GM21786 (cell line): ENCODE measurements at regions not wholly inside any gene's neighbourhood (a gene's known extent, or its start where the extent isn't known, plus 50 kb on each side); places are given as distances from the start of the nearest gene placed in this dataset.
"Not testable (repeated sequence)": the region's sequence is repeated elsewhere in the genome, so short reads cannot be mapped to it uniquely, and the experiment has no call there.

Experiments used
- ATAC-seq: cut with Tn5 transposase; IDR thresholded peaks from one replicate; pipeline ENCODE4 v1.9.1; 2021; ENCODE audit not compliant: unreplicated experiment

DNA sequence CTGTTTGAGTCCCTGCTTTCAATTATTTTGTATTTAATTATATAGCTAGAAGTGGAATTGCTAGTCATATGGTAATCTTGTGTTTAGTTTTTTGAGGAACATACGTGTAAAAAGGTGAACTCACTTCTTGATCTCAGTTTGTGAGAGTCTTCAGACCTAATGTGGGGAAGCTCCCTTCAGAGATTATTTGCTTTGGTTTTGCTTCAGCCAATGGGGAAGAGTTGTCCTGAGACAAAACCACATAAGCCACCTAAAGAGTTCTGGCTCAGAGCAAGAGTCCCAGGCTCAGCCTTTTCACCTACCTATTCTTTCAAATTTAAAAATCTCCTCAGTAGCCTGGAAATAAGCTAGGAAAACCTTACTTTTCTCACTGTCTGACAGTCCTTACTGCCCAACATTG lies 138.4 kb downstream of the UCK2 start:
- no peak for ATAC-seq

DNA sequence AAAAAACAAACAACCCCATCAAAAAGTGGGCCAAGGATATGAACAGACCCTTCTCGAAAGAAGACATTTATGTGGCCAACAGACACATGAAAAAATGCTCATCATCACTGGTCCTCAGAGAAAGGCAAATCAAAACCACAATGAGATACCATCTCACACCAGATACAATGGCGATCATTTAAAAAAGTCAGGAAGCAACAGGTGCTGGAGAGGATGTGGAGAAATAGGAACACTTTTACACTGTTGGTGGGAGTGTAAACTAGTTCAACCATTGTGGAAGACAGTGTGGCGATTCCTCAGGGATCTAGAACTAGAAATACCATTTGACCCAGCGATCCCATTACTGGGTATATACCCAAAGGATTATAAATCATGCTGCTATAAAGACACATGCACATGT lies 142.0 kb downstream of the UCK2 start:
- ATAC-seq: not testable (repeated sequence)

DNA sequence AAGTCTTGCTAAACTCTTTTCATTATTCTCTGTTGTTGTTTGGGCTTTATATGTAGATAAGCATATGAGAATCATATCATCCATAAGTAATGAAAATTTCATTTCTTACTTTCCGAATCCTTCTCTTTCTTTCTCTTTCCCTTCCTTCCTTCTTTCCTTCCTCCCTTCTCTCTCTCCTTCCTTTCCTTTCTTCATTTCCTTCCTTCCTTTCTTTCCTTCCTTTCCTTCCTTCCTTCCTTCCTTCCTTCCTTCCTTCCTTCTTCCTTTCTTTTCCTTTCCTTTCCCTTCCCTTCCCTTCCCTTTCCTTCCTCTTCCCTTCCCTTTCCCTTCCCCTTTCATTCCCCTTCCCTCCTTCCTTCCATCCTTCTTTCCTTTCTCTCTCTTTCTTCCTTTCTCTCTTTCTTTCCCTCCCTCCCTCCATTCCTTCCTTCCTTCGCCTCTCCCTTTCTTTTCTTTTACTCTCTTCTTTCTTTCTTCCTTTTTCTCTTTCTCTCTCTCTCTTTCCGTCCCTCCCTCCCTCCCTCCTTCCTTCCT lies 147.3 kb downstream of the UCK2 start:
- ATAC-seq: no peak

DNA sequence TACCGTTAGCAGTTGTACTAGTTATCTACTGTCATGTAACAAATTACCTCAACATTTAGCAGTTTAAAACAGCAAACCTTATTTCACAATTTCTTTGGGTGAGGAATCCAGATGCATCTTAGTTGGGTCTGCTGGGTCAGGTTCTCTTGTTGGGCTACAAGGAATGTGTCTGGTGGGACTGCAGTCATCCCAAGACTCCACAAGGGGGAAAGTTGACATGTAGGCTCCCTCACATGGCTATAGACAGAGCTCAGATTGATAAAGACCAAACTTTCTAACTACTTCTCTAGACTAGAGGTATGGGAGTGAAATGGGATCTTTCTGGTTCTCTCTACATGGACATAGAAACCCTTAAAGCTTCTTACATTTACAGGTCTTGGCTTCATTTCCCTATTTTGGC lies 160.9 kb downstream of the UCK2 start:
- no peak for ATAC-seq

DNA sequence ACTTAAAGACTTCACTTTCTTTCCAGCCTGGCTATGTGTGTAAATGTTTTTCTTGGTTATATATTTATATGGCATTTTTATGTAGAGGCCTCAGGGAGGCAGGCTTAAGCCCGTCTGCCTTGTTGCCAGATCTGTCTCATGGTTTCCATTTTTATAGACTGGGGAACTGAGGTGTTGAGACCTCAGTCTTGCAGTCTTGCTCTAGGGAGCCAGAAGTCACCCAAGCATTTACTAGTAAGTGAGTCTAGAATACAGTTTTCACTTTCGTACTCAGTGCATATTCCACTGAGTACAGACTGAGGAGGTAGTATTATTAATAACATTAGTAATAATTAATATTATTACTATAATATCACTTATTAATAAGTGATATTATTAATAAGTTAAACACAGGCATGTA lies 161.4 kb downstream of the UCK2 start:
- ATAC-seq: peak; percentile 56

DNA sequence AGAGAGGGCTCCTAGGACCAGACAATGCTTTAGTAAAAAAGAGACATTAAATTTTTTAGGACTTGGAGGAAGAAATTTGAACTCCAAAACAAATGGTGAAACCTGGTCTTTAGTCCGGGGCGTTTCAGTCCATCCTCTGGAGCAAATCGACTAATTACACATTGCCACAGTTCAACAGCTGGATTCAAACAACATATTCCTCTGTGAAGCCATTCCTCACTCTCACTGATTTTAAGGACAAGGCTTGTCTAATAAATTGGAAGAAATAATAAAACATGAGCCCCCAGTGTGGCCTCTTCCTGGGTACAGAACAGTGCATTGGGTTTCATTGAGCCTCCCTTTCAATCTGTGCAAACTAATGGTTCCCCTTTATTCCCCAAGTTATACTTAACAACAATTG lies 165.1 kb downstream of the UCK2 start:
- ATAC-seq: no peak

DNA sequence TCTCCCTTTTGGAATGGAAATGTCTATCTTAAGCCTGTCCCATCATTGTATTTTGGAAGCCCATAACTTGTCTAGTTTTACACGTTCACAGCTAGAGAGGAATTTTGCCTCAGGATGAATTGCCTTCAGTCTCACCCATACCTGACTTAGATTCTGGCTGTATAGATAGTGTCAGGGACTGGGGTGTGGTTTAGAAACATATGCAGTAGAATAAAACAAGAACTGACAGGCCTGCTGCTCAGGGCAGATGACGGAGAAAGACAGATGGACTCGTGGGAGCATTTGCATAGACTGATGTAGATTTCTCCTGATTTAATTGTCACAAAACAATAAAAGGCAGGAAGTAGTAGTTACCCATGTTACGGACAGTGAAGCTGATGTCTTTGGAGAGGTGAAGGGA lies 166.7 kb downstream of the UCK2 start:
- no peak for ATAC-seq

DNA sequence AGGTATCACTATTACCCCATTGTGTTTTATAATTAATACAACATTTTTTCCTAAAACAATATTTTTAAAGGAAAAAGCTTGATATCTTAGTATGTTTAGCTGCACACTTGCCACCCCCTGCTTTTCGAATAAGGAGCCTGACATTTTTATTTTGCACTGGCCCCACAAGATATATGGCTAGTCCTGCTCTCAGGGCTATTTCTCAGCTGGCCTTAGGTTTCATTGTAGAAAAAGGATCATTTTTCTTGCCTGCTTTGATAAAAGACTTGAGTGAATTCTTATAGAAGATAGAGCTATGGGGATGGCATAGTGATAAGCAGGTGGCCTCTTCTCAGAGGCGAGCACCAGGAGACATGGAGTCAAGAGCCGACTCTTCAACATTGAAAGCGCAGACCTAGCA lies 167.0 kb downstream of the FAM78B start:
- no peak for ATAC-seq

DNA sequence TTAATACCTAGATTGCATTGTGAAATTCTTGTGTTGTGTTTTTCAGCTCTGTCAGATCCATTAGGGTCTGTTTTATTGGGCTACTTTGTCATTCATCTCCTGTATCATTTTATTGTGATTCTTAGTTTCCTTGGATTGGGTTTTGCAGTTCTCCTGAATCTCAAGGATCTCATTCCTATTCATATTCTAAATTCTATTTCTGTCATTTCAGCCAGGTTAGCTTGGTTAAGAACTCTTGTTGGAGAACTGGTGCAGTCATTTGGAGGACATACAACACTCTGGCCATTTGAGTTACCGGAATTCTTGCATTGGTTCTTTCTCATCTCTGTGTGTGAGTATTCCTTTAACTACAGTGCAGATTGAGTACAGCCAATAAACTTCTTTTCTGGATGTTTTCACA lies 159.6 kb downstream of the FAM78B start:
- ATAC-seq: no peak

DNA sequence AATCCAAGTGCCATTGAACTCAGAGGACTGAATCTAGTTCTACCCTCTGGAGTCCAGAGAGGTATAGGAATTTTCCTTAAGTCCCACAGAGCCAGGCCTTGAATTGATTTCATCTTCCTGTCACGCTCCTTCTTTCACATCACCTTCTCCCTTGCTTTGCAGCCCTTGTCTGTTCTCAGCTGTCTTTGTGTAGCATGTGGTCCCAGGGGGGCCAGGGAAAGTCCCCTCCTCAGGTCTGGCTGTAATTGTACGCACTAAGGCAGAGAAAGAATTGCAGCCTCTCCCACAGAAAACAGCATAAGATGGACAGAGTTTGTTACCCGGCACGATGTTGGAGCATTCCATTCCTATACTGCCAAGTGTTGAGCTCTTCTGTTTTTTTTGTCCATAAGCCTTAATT lies 153.6 kb downstream of the FAM78B start:
- ATAC-seq: no peak

DNA sequence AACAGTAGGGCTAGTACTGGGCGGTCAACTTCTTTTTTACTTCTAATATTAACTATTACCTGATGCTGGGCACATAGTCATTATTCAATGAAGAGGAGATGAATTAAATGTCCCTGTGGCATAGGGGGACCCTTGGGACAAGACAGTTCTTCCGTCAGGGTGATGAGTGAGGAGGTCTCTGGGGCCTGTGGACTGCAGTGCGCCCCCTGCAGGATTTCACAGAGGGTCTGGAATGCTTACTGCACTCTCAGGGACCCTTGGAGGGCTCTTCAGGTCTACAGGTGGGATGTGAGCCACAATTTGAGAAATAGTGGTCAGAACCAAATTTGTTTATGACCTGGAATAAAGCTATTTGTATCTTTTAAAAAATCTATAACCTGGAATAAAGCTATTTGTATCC lies 149.4 kb downstream of the FAM78B start:
- ATAC-seq: no peak
